ENCODE measurements at regions not wholly inside any gene's neighbourhood (a gene's known extent, or its start where the extent isn't known, plus 50 kb on each side); places are given as distances from the start of the nearest gene placed in this dataset.
A peak's percentile ranks its signal among the peaks of the same experiment; 100 is the strongest.
"Not testable (repeated sequence)": the region's sequence is repeated elsewhere in the genome, so short reads cannot be mapped to it uniquely, and the experiment has no call there.

DNA sequence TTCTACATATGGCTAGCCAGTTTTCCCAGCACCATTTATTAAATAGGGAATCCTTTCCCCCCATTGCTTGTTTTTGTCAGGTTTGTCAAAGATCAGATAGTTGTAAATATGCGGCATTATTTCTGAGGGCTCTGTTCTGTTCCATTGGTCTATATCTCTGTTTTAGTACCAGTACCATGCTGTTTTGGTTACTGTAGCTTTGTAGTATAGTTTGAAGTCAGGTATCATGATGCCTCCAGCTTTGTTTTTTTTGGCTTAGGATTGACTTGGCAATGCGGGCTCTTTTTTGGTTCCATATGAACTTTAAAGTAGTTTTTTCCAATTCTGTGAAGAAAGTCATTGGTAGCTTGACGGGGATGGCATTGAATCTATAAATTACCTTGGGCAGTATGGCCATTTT is 60.0 kb upstream of the GPC3 start:
- not testable (repeated sequence) for H3K9me3 ChIP-seq, H3K36me3 ChIP-seq, H3K27me3 ChIP-seq, H3K4me3 ChIP-seq, DNase-seq

GRCh38 chrX:134067107-134067506 is 81.7 kb upstream of the GPC3 start:
- not testable (repeated sequence) for H3K27me3 ChIP-seq, H3K36me3 ChIP-seq, H3K9me3 ChIP-seq, H3K4me3 ChIP-seq, DNase-seq

DNA sequence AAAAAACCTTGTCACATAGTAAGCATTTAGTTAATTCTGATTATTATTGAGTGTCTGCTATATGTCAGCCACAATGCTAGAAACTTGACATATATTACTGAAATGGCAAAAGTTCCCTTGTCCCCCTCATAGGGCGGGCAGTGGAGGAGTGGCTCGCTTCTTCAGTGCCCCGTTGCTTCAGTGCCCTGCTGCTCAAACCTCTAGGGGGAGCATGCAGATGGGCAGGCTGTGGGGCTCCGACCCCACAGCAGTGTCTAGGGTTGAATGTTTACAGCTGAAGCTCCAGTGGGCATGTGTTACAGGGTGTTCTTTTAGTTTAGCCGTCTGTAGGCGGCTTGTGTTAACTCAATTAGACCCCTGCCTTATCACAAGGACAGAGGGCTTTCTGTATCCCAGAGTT is 86.5 kb upstream of the GPC3 start:
- H3K4me3 ChIP-seq, H3K27me3 ChIP-seq, H3K36me3 ChIP-seq, H3K9me3 ChIP-seq, DNase-seq: not testable (repeated sequence)

DNA sequence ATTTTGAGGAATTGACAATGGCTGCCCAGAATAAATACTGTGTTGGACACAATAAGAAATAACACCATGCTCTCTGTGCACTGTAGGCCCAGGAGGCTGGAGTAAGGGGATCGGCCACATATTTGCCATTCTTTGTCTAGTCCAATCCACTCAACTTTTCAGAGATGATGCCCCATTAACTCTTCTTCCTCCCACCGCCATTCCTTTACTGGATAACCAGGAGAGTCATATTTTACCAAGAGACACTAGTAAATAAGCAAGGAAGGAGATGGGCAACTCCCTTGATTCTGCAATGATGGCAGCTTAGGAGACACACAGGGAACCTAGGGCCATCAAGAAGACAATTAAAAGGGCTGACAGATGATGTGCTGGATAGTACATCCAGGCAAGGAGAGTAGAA is 87.9 kb upstream of the GPC3 start:
- Histone ChIP-seq H3K36me3 (no peaks in the 10 kb centered on the region), H3K9me3 (no peaks in the 10 kb centered on the region), H3K27me3 (no peaks in the 10 kb centered on the region), H3K4me3 (no peak overlapping the region)
- DNase-seq = no peak

GRCh38 chrX:134074151-134074550 is 88.8 kb upstream of the GPC3 start:
- Histone ChIP-seq H3K27me3 (no peaks in the 10 kb centered on the region), H3K36me3 (no peaks in the 10 kb centered on the region), H3K9me3 (no peaks in the 10 kb centered on the region), H3K4me3 (no peak overlapping the region)
- DNase-seq = no peak

DNA sequence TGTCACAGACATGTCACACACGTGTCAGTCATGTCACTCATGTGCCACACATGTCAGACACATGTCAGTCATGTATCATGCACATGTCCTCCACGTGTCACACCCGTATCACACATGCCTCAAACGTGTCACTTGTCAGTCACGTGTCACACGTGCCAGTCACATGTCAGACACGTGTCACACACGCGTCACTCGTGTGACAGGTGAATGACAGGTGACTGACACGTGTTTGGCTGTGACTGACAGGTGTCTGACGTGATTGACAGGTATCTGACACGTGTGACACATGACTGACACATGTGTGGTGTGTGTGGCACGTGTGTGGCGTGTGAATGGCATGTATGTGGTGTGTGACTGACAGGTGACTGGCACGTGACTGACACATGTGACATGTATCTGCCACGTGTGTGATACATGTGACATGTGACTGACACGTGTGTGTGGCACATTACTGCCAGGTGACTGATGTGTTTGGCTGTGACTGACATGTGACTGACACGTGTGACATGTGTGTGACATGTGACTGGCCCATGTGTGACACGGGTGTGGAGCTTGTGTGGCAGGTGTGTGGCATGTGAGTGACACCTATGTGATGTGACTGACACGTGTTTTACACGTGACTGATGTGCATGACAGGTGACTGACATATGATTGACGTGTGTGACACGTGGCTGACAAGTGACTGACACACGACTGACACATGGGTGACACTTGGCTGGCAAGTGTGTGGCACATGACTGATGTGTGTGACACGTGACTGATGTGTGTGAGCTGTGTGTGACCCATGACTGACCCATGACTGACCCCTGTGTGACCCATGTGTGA is 90.7 kb upstream of the GPC3 start:
- no peak overlapping the region for H3K4me3 ChIP-seq
- H3K27me3 ChIP-seq = no peaks in the 10 kb centered on the region
- no peaks in the 10 kb centered on the region for H3K9me3 ChIP-seq
- H3K36me3 ChIP-seq = no peaks in the 10 kb centered on the region
- DNase-seq = no peak

DNA sequence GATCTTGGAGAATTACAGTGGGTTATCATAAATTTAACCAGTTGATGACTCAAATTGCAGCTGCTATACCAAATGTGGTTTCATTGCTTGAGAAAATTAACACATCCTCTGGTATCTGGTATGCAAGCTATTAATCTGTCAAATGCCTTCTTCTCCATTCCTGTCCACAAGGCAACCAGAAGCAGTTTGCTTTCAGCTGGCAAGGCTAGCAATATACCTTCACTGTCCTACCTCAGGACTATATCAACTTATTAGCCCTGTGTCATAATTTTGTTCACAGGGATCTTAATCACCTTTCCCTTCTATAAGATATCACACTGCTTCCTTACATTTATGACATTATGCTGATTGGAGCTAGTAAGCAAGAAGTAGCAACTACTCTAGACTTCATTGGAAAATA is 110.0 kb upstream of the GPC3 start:
- H3K9me3 ChIP-seq = no peaks in the 10 kb centered on the region
- DNase-seq = no peak
- no peaks in the 10 kb centered on the region for H3K36me3 ChIP-seq
- no peaks in the 10 kb centered on the region for H3K27me3 ChIP-seq
- no peak overlapping the region for H3K4me3 ChIP-seq

- Histone ChIP-seq H3K9me3 (no peaks in the 10 kb centered on the region), H3K27me3 (no peaks in the 10 kb centered on the region), H3K36me3 (no peaks in the 10 kb centered on the region), H3K4me3 (no peak overlapping the region)
- DNase-seq = no peak
Measured at GRCh38 chrX:134101636-134102035, 116.2 kb upstream of the GPC3 start.

DNA sequence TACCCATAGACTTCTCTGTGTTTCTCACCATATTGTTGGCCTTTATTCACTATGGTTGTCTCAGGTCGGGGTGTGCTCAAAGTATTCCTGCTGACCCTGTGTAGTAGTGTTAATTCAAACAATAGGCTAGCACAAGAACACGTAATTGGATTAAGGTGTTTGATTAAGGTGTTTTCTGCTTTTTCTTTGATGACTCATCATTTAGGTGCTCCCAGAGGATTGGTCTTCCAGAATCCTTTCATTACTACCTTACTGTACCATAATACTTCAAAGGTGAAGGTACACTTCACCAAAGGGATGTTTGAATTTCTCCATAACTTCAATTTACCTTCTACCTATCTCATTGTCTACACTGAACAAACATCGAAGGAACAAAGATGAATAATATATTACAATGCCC is 121.7 kb upstream of the CCDC160 start:
- Histone ChIP-seq H3K36me3 (no peaks in the 10 kb centered on the region), H3K4me3 (no peak overlapping the region), H3K9me3 (no peaks in the 10 kb centered on the region), H3K27me3 (no peaks in the 10 kb centered on the region)
- no peak for DNase-seq

DNA sequence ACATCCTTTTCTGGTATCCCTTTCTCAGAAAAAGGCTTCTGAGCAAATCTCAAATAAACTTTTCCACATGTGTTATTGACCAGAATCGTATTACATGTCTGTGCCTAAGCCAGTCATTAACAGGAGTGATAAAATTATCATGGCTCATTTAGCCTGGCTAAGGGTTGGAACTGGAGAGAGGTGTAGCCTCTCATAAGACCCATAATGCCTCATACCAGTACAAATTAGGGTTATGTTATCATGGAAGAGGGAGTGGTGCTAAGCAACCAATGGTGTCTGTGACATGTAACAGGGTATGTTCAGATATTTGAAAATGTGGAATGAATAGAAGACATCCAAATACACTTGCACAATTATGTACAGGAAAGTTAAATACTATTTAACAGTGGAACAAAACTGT is 99.6 kb upstream of the CCDC160 start:
- no peaks in the 10 kb centered on the region for H3K9me3 ChIP-seq
- no peak overlapping the region for H3K4me3 ChIP-seq
- H3K27me3 ChIP-seq = no peaks in the 10 kb centered on the region
- H3K36me3 ChIP-seq = no peaks in the 10 kb centered on the region
- DNase-seq = no peak

DNA sequence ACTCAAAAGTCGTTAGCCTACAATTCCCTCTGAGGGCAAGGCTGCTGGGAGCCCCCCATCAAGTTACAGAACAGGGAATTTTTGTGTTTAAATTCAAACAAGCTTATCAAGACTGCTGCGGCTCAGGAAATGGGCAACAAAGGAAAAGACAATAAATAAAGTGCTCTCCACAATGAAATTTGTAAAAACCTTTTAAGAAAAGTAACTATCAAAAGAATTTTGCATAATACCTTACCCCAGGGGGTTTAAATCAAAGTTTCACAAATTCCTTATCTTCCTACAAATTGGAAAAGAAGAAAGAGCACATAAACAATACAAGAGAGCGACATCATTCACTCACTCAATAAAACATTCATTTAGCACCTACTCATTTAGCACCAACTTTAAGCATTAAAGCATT is 97.9 kb upstream of the CCDC160 start:
- no peak for DNase-seq
- H3K27me3 ChIP-seq = no peaks in the 10 kb centered on the region
- H3K36me3 ChIP-seq = no peaks in the 10 kb centered on the region
- no peaks in the 10 kb centered on the region for H3K9me3 ChIP-seq
- H3K4me3 ChIP-seq = no peak overlapping the region

DNA sequence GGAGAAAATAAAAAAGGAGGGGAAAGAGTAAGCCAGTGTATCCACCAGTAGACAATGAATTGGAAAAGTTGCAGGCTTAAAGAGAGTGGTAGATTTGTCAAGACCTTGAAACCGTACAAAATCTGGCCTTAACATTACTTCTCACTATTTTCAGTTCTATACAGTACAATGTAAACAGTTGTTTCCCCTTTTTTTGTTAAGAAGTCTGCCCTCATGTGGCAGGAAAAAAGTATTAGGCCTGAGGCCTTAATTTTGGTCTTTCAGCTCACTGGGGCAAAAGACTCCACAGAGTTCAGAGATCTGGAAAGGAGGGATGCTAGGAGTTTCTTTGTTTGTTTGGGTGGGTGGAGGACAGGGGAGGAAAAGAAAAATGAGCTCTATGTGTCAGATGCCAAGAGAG is 92.8 kb upstream of the CCDC160 start:
- no peaks in the 10 kb centered on the region for H3K36me3 ChIP-seq
- DNase-seq = no peak
- H3K27me3 ChIP-seq = no peaks in the 10 kb centered on the region
- H3K9me3 ChIP-seq = no peaks in the 10 kb centered on the region
- no peak overlapping the region for H3K4me3 ChIP-seq

- no peak for DNase-seq
Measured at GRCh38 chrX:134146493-134146892, 90.5 kb upstream of the CCDC160 start.

DNA sequence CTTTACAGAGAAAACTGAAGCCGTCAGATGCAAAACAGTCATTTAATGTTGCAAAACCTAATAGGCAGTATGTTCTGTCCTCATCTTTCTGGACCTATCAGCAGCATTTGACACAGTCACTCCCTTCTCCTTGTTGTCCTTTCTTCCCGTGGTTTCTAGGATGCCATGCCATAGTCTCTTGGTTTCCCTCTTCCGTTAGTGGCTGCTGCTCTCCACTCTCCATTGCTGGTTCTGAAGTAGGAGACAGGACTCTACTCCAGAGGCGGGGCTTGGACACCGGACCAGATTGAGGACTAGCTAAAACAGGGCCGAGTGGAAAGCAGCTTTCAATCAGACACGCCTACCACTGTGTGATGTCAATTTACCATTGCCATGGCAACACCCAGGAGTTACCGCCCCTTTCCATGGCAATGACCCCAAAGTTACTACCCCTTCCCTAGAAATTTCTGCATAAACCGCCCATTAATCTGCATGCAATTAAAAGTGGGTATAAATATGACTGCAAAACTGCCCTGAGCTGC is 88.8 kb upstream of the CCDC160 start:
- Histone ChIP-seq H3K9me3 (no peaks in the 10 kb centered on the region), H3K4me3 (no peak overlapping the region), H3K27me3 (no peaks in the 10 kb centered on the region), H3K36me3 (no peaks in the 10 kb centered on the region)
- DNase-seq = no peak

More at GRCh38 chrX:134146493-134146892, 90.5 kb upstream of the CCDC160 start:
- Histone ChIP-seq H3K9me3 (no peaks in the 10 kb centered on the region), H3K36me3 (no peaks in the 10 kb centered on the region), H3K4me3 (no peak overlapping the region), H3K27me3 (no peaks in the 10 kb centered on the region)

DNA sequence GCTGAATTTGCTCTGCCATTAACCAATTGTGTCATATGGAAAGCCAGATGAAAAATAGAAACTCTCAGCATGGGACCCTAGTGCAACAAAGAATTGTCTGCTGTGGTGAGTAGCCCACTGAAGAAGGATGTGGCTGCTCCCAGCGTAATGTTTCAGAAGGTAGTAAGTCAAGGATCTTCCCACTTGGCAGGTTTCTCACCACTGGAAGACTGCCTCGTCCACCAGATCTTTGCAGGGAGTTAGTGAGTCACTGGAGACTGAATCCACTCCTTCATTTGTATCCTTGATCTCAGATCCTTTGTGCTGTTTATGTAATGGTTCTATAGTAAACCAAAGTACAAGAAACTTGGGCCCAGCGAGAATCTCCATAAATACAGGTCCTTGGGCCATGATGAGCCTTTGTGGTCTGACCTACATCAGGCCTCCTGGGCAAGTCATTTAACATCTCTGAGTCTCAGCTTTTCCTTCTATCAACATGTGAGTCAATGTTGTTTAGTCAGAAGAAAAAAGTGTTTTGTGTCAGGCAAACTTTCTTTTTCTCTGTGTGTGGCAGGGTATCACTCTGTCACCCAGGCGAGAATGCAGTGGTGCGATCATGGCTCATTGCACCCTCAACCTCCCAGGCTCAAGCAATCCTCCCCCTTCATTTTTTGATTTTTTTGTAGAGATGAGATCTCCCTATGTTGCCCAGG is 78.0 kb upstream of the CCDC160 start:
- peak; percentile 21 for DNase-seq
- no peak overlapping the region for H3K4me3 ChIP-seq
- H3K27me3 ChIP-seq = no peaks in the 10 kb centered on the region
- H3K36me3 ChIP-seq = no peaks in the 10 kb centered on the region
- no peaks in the 10 kb centered on the region for H3K9me3 ChIP-seq

DNA sequence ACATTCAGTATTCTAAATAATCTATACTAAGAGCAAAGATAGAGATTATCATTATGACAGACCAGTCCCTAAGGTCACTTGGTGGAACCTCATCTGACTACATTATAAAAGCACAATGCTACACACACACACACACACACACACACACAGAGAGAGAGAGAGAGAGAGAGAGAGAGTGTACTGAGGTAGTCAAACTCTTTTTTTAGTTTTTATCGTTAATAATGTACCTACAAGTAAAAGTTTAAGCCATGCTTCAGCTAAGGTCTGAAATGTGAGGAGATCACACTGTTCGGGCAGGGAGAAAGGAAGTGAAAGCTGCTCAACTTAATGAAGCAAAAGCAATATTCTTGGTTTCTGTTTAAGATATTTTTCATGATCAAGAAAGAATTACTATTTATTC is 75.8 kb upstream of the CCDC160 start:
- Histone ChIP-seq H3K4me3 (no peak overlapping the region), H3K27me3 (no peaks in the 10 kb centered on the region), H3K9me3 (no peaks in the 10 kb centered on the region), H3K36me3 (no peaks in the 10 kb centered on the region)
- no peak for DNase-seq

- Histone ChIP-seq H3K4me3 (no peak overlapping the region), H3K27me3 (no peaks in the 10 kb centered on the region), H3K9me3 (no peaks in the 10 kb centered on the region), H3K36me3 (no peaks in the 10 kb centered on the region)
- DNase-seq = no peak
Measured at GRCh38 chrX:134162032-134162431, 75.0 kb upstream of the CCDC160 start.

GRCh38 chrX:134163836-134164235 is 73.1 kb upstream of the CCDC160 start:
- no peaks in the 10 kb centered on the region for H3K9me3 ChIP-seq
- H3K36me3 ChIP-seq = no peaks in the 10 kb centered on the region
- no peak overlapping the region for H3K4me3 ChIP-seq
- DNase-seq = no peak
- no peaks in the 10 kb centered on the region for H3K27me3 ChIP-seq

Data from MG63 (cell line).